ENCODE measurements at regions not wholly inside any gene's neighbourhood (a gene's known extent, or its start where the extent isn't known, plus 50 kb on each side); places are given as distances from the start of the nearest gene placed in this dataset.
"Not testable (repeated sequence)": the region's sequence is repeated elsewhere in the genome, so short reads cannot be mapped to it uniquely, and the experiment has no call there.

GRCh38 chr1:112855152-112855828, 100.7 kb downstream of the SLC16A1 start:
- DNase-seq, result no peak

DNA sequence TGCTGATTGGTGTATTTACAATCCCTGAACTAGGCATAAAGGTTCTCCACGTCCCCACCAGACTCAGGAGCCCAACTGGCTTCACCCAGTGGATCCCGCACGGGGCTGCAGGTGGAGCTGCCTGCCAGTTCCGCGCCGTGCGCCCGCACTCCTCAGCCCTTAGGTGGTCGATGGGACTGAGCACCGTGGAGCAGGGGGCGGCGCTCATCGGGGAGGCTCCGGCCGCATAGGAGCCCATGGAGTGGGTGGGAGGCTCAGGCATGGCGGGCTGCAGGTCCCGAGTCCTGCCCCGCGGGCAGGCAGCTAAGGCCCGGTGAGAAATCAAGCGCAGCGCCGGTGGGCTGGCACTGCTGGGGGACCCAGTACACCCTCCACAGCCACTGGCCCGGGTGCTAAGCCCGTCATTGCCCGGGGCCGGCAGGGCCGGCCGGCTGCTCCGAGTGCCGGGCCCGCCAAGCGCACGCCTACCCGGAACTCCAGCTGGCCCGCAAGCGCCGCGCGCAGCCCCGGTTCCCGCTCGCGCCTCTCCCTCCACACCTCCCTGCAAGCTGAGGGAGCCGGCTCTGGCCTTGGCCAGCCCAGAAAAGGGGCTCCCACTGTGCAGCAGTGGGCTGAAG, 101.5 kb downstream of the SLC16A1 start:
- not testable (repeated sequence) for DNase-seq

GRCh38 chr1:112853915-112854314, 102.1 kb downstream of the SLC16A1 start:
- not testable (repeated sequence) for DNase-seq

- no peak for DNase-seq
Measured at GRCh38 chr1:112852934-112853333, 103.1 kb downstream of the SLC16A1 start.

DNA sequence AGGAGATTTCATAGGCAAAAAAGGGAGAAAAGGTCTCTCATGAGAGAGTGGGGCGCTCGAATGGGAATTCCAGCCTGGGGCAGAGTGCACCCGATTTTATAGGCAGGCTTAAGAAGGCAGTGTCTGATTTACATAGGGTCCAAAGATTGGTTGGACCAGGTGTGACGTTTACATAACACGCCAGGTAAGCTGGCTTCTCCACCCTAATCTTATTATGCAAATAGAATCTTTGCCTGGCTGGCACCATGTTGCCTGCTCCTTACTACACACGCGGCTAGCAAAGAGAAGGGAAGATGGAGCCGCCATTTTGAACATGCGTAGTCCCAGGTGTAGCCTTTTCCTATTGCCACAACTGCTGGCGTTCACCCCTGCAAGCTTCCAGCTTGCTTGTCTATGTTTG, 103.7 kb downstream of the SLC16A1 start:
- no peak for DNase-seq

GRCh38 chr1:112850034-112850757, 105.8 kb downstream of the SLC16A1 start:
- DNase-seq, result no peak

DNA sequence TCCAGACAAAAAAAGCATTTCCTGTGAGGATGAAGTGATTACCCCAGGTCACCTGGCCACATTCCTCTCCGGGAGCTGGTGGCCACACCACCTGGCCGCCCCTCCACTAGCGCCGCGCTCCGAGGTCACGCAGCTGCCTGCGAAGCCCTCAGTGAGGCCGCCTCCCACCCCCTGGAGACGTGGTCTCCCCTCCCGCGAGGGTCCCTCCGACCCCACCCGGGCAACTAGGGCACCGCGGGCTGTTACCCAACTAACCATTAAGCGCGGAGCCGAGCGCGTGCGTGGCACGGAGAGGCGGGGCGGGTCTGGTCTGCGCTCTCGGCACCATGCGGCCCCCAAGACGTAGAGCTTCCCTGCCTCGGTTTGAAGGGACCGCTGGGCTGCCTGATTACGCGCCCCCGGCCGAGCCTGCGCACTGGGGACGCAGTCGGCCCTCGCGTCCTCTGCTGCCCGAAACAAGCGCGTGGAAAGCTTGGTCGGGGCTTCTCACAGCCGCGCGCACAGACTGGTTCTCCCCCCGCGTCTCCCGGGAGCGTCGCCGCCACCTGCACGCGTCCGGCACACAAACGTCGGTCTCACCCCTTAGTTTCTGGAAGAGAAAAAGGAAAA, 106.5 kb downstream of the SLC16A1 start:
- no peak for DNase-seq

DNA sequence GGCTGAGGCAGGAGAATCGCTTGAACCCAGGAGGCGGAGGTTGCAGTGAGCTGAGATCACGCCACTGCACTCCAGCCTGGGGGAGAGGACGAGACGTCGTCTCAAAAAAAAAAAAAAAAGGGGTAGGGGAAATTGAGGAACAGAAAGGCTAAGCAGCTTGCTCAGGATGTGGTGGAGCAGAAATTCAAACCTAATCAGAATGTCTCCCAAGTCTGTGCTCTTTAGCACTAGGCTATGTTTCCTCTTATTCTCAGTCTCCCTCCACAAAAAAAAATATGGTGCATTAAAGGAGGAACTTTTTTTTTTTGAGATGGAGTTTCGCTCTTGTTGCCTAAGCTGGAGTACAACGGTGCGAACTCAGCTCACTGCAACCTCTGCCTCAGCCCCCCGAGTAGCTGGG, 114.2 kb downstream of the SLC16A1 start:
- DNase-seq, result no peak

DNA sequence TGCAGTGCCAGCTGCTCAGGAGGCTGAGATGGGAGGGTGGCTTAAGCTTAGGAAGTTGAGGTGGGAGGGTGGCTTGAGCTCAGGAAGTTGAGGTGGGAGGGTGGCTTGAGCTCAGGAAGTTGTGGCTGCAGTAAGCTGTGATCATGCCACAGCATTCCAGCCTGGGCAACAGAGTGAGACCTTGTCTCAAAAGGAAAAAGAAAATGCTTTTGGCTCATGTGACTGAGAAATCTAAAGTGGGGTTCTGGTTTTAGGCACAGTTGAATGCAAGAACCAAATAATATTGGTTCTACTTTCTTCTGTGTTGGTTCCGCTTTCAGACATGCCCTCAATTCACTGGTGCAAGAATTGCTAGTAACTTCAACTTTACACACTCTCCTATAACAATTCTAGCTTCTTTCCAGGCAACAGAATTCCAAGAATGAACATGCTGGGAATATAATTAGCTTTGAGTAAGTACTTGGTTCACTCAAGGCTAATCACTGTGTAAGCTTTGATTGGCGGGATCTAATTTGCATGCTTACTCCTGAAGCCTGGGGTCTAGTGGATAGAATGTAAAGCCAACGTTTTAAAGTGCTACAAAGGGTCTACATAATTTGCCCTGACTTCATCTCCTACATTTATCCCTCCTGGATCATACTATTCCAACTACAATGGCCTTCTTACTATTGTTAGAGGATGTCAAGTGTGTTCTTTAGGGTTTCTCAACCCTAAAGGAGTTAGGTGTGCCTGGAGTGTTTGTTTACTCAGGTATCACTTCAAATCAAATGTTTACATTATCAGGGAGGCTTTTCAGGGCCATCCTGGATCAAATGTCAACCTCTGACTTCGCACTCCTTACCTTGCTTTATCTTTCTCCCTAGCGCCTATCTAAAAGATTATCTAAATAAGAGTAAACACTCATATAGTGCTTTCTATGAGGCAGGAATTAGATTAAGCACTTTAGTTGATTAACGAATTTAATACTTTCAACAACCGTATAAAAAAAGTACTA, 115.1 kb downstream of the SLC16A1 start:
- no peak for DNase-seq

- no peak for DNase-seq
Measured at GRCh38 chr1:112836642-112837041, 119.4 kb downstream of the SLC16A1 start.

- DNase-seq, result no peak
Measured at GRCh38 chr1:112833806-112834205, 118.7 kb upstream of the PPM1J start.

DNA sequence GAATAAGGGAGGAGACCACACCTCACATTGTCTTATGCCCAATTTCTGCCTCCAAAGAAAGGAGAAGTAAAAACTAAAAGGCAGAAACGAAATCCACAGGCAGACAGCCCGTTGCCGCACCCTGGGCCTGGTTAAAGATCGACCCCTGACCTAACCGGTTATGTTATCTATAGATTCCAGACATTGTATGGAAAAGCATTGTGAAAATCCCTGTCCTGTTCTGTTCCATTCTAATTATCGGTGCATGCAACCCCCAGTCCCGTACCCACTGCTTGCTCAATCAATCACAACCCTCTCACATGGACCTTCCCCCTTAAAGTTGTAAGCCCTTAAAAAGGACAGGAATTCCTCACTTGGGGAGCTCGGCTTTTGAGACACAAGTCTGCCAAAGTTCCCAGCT, 117.1 kb upstream of the PPM1J start:
- DNase-seq, result not testable (repeated sequence)

- DNase-seq, result not testable (repeated sequence)
Measured at GRCh38 chr1:112829691-112830090, 114.6 kb upstream of the PPM1J start.

- no peak for DNase-seq
Measured at GRCh38 chr1:112828716-112829115, 113.6 kb upstream of the PPM1J start.

DNA sequence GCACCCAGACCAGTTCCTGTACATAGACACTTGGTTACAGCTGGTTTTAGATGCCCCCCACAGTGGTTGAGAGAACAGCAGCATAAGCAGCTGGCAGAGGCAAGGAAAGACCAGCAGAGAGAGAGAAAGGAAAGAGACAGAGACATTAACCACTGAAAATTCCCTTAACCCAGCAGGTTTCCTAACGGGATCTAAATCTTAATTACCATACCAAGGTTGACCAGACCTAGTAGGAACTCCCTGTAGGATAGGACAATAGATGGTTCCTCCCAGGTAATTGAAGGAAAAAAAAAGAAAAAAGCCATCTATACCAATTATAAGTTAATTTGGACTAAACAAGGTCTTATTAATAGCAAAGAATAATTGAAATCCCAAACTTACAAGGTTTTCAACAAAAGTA, 112.3 kb upstream of the PPM1J start:
- DNase-seq, result not testable (repeated sequence)

GRCh38 chr1:112826217-112826944, 111.2 kb upstream of the PPM1J start:
- DNase-seq, result no peak

DNA sequence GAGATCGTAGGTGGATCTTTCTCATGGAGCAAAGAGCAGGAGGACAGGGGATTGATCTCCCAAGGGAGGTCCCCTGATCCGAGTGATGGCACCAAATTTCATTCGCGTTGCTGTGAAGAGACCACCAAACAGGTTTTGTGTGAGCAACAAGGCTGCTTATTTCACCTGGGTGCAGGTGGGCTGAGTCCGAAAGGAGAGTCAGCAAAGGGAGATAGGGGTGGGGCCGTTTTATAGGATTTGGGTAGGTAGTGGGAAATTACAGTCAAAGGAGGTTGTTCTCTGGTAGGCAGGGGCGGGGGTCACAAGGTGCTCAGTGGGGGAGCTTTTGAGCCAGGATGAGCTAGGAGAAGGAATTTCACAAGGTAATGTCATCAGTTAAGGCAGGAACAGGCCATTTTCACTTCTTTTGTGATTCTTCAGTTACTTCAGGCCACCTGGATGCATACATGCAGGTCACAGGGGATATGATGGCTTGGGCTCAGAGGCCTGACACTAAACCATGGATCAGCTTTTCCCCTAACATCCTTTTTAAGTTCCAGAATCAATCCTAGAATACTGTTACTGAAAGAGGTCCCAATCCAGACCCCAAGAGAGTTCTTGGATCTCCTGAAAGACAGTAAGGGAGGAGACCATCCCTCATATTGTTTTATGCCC, 110.6 kb upstream of the PPM1J start:
- DNase-seq, result not testable (repeated sequence)

DNA sequence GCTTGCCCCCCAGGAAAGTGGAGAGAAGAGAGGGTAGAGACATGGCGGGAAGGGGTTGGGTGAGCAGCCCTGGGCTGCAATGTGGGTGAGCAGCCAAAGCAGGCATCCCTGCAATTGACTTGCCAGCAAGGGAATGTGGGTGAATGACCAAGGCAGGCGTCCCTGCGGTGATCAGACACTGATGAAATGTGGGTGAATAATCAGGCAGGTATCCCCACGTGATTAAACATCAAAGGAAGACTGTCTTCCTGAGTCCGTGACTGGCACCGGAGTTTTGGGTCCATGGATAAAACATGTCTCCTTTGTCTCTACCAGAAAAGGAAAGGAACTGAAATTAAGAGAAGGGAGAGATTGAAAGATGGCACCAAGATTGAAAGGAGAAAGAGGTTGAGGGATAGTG, 109.9 kb upstream of the PPM1J start:
- DNase-seq, result not testable (repeated sequence)

GRCh38 chr1:112821307-112822063, 106.4 kb upstream of the PPM1J start:
- not testable (repeated sequence) for DNase-seq

DNA sequence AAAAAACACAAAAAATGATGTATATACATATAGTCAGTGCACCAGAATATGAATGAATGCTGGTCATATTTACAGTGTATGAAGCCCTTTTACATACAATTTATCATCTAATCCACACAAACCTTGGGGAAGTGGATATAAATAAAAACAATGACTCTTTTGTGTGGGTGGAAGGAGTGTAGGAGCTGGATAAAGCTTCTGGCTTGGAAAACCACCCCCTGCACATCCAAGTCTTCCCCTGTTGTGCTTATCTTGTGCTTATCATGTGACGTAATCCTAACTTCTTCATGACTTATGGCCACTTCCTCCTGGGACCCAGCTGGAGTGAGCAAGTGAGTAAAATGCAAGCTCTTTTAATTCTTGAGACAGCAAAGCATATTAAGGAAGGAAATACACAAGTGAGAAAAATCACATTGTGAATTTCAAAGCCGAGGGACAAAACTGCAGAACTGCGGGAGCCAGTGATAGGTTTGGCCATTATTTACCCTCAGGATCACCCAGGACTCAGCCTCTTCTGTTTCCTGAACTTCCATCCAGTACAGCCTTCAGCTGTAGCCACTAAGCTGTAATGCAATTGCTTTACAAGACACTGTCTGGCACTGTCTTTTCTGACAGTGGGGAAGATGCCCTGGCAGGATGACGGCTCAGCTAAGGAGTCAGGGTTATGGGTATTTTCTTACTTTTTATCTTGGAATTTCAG, 104.0 kb upstream of the PPM1J start:
- DNase-seq, result no peak

All from activated naive CD4-positive, alpha-beta T cell treated with anti-CD3 and anti-CD28 coated beads, Interleukin-2, amount 50 U/mL, for 16 hours (primary cell).